HG03060 (cell line): ENCODE measurements at regions not wholly inside any gene's neighbourhood (a gene's known extent, or its start where the extent isn't known, plus 50 kb on each side); places are given as distances from the start of the nearest gene placed in this dataset.

Source experiments
- ATAC-seq: cut with Tn5 transposase; IDR thresholded peaks from one replicate; pipeline ENCODE4 v1.9.1; 2021; ENCODE audit warnings: low read depth, moderate number of reproducible peaks; ENCODE audit not compliant: unreplicated experiment

DNA sequence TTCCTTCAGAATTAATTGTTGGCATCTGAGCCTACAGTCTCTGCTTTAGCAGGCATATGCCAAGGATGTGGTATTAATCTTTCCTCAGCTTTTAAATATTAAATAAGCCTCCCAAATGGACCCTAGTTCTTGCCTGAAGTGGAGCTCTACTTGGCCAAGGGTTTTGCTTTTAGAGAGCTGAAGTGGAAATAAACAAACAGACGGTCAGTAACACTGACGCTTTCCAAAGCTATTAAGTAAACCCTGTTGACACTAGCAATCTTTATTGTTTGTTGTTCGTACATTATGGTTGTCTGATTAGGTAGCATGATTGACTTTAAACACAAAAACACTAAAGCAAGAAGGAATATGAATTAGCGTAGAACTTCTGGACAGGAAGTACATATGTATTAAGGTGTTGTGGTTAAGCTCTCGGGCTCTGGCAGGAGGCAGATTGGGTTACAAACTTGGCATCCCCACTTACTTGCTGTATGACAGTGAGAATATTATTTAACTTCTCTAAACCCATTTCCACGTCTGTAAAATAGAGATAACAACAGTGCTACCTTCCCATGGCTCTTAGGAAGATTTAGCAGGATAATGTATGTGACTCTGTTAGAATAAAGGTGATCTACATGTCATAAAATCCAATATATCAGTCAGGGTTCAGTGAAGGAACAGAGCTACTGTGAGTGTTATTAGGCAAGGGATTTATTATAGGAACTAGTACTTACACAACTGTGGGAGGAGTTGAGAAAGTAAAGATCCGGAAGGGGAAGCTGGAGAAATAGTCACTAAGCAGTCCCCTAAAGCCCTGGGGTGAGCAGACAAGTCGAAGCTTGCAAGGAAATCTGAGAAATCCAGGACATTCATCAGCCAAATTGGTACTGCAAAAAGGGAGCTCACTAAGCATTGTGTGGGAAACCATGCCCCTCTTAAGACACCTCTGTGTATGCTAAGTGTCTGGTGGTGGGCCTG is 92.2 kb upstream of the ATF7IP start:
- ATAC-seq = no peak

DNA sequence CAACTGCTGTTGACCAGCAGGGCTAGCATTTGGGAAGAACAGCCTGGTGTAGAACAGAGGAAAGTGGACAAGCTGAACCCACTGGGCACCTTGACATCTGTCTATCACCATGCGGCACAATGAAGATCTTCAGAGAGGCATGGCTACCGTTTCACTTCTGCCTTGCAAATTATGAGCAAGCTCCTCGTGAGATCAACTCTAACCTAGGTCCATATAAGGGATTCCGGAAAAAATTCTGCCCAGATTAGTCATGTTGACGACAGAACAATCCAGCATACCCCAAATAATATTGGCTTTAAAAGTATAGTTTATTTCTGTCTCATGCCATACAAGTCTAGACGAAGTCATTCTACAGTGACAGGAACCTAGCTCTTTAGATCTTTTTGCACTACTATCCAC is 91.6 kb upstream of the ATF7IP start:
- no peak for ATAC-seq

DNA sequence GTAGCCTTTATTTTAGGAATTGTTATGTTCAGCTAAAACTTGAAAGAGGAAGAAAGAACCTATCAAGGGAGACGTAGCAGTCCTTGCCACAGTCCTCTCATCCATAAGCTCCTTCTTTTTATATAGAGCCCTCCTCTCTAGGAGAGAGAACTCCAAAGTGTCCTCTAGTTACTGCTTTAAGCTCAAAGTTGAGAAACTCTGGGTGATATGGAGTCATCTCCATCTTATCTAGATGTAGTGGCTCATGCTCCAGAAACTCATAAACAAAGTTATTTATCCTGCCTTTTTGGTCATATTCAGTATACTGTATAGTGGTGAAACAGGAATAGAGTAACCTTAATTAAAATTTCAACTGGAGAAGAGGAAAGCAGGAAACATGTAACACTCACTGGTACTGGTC is 90.4 kb upstream of the ATF7IP start:
- ATAC-seq = no peak

DNA sequence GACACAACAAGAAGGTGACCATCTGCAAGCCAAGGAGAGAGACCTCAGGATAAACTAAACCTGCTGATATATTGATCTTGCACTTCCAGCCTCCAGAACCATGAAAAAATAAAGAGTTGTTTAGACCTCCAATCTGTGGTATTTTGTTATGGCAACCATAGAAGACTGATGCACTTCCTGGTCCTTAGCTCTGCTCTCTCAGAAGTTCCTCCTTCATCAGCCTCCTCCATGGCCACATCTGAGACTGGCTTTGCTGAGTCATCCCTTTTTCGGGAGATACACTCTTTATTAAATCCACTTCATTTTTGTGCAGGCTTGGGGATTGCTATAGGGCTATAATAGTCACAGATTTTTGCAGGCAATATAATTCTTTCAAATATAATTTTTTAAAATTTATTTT is 89.6 kb upstream of the ATF7IP start:
- ATAC-seq = no peak

DNA sequence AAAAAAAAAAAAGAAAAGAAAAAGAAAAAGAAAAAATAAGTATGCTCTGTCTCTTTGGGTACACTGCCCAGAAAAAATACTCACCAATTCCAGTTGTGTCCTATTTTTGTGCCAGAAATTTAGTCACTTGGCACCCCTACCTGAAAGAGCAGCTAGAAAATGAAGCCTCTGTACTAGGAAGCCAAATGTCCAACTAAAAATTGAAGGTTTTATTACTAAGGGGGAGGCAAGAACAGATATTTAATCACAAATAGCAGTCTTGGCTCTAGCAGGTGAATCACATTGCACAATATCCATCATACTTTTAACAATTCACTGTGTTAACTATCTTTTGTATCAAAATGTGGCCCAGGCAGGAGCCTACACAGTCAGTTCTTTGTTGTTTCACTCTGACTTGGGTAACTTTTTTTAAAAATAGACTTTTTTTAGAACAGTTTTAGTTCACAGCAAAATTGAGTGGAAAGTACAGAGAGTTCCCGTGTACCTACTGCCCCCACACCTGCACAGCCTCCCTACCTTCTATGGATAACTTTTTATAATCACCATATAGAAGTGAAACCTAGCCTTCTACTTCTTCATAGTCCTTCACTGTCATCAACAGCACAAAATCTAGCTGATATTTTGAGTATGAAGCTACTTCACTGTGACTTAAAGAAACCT is 87.1 kb upstream of the ATF7IP start:
- no peak for ATAC-seq

DNA sequence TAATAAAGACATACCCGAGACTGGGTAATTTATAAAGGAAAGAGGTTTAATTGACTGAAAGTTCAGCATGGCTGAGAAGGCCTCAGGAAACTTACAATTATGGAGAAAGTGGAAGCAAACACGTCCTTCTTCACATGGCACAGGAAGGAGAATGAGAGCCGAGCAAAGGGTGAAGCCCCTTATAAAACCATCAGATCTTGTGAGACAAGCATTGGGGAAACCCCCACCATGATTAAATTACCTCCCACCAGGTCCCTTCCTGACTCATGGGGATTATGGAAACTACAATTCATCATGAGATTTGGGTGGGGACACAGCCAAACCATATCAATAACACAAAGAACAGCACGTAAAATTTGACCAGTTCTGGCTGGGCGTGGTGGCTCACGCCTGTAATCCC is 85.6 kb upstream of the ATF7IP start:
- ATAC-seq = no peak

DNA sequence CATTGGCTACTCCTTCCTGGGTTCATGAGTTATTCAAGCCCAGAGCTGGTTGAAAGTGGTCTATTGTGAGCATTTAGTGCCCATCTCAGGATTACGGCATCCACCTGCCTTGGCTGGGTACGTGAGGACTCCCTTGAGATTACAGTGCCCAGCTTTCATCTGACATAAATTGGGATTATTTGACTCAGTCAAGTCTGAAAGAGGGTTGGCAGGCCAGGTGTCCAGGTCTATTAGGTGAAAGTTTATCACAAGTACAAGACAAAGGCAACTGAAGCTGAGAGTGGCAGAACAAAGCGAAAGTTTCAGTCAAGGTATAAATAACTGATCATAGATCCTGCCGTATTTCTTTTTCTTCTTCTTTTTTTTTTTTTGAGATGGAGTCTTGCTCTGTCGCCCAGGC is 84.6 kb upstream of the ATF7IP start:
- no peak for ATAC-seq

DNA sequence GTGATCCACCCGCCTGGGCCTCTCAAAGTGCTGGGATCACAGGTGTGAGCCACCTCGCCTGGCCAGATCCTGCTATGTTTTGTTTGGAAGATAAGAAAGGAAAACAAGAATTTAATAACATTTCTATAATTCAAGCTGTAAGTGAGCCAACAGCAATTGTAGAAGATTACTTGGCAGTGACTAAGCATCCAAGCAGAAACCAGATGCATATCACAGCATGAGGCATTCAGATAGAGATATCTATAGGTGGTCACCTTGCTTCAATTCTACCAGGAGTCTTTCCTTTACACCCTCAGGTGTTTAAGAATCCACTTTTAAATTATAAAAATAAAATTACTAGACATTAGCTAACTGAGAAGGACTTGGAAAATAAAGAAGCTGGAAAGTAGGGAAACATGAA is 83.9 kb upstream of the ATF7IP start:
- ATAC-seq = no peak

DNA sequence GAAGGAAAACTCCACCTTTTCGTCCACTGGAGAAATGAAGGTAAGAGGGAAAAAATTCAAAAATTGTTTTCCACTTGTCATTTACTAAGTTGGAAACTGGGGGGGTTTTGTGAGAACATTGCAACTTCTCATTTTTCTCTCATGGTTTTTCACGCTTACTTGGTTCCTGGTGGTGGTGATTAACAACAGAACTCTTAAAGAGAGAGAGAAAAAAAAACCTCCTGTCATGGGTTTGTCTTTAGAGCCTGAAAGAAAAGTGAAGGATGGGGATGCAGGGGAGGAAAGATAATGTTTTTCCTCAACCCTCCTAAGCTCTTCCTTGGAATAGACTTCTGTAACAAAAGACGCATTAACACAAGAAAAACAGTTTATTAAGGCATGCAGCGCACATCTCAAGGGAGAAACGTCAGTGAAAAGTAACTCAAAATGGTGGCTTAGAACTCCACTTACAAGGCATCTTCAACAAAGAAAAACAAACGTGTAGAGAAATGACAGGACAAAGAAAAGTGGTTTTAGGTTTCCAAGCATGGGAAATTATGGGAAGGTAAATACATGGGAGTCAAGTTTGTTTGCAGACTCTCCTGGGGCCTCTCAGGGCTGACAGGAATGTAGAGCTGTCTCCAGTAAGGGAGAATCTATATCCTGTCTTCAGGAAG is 81.9 kb upstream of the ATF7IP start:
- no peak for ATAC-seq

DNA sequence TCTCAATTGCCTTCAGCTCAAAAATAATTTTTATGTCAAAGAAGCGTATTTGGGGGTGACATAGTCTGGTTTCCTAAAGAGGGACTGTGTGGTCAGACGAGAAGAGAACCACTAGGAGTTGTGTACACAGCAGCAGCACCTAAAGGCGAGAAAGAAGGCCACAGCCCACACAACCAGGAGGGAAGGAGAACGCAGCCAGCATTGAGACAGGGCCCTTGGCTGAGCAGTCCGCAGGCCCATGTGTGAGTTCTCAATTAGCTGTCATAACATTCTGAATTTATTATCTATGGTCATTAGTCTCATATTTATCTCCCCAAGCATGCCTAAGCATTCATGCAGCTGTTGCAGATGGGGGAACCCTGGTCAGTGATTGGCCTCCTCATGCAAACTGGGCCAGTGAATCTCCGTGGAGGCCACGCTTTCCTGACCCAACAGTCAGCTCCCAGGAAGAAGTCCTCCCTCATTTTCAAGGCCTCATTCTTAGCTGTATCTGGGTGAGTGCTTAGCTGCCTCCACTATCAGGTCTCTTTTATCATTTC is 81.2 kb upstream of the ATF7IP start:
- no peak for ATAC-seq

DNA sequence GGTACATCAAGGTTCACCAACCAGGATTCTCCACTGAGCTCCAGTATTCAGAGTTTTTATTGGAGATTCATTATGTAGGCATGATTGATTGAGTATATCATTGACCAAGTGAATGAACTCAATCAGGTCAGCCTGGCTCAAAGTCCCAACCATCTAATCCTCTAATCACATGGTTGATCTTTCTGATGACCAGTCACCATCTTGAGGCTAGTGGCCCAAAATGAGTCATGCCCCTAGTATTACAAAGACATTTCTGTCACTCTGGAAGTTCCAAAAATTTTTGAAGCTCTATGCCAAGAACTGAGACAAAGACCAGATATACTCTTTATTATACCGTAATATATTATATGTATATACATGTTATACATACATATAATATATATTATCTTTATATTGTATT is 75.9 kb upstream of the ATF7IP start:
- no peak for ATAC-seq

DNA sequence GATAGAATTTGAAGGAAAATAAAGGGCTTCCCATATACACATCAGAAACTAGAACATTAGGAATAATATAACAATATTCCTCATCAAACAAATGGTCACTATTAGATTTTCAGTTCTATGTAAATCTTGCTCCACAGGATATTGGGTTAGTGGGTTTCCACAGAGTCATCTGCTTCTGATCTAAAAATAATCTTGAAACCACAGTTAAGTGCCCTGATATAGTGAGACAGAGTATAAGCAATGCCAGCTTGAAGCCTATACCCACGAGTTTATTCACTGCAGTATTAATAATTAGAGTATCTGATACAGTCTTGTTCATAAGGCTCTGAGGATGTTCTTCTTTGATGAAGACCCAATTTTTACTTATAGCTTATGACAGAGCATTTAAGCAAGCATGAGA is 74.5 kb upstream of the ATF7IP start:
- no peak for ATAC-seq

DNA sequence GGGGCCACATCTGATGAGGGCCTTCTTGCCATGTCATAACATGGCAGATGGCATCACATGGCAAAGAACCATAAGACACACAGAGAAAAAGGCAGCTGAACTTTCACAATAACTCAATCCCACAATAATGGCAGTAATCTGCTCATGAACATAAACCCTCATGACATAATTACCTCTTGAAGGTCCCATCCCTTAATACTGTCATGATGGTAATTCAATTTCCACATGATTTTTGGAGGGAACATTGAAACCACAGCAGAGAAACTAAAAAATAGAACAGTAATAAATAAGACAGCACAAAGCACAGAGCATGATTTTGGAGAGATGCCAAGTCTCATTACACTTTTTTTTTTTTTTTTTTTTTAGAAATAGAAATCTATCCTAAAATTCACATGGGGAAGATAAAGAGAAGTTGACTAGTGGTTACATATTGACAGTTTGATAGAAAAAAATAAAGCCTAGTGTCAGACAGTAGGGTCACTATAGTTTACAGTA is 61.8 kb upstream of the ATF7IP start:
- no peak for ATAC-seq

DNA sequence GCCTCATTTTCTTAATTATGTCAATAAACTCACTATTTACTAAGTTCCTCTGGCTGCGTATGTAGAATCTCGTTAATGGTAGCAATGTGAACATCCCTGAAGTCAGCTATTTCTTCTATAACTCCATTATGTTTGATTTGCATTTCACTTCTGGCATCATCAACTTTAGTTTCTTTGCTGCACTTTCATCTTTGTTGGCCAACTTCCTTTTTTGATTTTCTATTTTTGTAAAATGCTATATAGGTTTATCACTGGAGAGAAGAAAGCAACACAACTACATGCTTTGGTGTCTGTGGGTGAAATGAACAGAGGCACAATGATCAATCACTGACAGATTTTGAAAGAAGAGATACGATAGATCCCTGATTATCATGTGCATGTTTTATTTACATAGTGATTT is 58.5 kb upstream of the ATF7IP start:
- no peak for ATAC-seq

DNA sequence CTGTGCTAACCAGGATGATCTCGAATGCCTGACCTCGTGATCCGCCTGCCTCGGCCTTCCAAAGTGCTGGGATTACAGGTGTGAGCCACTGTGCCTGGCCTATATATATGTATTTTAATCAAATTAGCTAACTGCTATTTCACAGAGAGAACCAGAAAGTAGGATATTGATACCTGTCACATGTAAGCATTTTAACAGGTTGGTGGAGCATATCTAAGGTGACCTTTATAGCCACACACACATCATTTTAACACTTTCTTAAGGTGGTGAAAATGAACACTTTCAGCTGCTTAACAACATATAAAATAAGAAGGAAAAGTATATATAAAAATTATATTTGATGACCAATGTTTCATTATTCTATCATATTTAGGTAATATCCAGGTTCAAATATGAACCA is 57.0 kb upstream of the ATF7IP start:
- ATAC-seq = no peak

DNA sequence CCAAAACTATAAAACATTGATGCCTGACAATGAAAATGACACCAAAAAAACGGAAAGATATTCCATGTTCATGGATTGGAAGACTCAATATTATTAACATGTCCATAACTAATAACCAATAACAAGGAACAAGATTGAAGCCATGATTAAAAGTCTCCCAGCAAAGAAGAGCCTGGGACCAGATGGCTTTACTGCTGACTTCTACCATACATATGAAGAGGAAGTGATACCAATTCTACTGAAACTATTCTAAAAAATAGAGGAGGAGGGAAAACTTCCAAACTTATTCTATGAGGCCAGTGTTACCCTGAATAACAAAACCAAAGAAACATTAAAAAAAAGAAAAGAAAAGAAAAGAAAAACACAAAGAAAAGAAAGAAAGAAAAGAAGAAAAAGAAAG is 54.6 kb upstream of the ATF7IP start:
- ATAC-seq = no peak

DNA sequence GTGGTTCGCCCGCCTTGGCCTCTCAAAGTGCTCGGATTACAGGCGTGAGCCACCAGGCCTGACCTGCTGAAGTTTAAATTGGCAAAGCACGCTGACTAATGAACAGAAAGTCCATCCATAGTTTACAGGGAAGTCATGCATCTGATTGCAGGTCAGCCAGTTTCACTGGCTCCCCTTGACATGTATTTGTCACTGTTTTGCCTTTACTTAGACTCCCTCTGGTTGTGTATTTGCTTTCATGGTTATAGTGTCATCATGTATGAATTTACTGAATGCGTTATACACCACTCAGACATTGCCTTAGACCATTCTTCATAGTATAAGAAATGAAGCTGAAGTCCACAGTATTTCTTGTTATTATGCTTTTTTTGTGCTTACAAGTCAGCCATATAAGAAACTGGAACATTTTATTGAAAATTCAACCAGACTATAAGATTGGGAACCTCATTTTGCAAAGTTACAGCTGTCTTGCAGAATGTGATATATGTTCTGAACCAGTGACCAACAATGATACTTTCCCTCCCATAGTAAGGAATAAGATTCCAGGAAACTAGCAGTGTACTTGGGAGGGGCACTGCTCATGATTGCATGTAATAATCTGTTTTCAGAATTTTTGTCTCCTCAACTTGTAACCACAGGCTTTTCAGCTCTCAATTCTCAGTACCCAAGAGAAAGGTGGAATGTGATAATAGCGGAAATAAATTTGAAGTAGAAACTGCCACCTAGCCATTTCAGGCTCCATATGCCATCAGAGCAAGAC is 51.9 kb upstream of the ATF7IP start:
- ATAC-seq = no peak

DNA sequence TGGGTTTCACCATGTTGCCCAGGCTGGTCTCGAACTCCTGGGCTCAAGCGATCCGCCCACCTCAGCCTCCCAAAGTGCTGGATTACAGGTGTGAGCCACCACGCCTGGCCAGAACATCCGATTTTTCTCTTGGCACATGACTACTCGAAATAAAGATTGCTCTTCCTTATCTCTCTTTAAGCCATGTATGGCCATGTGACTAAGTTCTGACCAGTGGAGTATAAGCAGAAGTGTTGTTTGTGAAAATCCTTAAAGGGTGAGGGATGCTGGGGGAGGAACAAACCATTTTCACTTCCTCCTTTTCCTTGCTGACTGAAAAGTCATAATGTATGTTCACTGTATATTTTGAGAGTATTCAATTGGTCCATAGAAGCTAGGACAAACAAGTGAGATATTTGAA is 50.7 kb upstream of the ATF7IP start:
- peak; percentile 55 for ATAC-seq

DNA sequence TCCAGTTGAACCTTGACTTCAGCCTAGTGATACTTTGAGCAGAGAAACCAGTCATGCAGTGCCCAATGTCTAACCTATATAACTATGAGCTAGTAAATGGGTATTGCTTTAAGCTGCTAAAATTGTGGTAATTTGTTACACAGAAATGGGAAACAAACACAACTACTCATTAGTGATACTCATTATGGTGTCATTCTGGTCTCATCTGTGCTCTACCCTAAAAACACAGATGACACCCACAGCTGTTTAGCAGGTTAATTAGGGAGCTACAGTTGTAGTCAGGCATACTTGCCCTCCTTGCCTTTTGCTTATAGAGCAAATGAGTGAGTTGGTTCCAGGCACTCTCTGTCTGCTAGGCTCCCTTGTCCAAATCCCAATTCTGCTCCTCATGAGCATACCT is 50.0 kb upstream of the ATF7IP start:
- no peak for ATAC-seq
